ENCODE measurements at regions not wholly inside any gene's neighbourhood (a gene's known extent, or its start where the extent isn't known, plus 50 kb on each side); places are given as distances from the start of the nearest gene placed in this dataset.

- TF ChIP-seq CTCF (IDR thresholded peaks at IDR 0.05; ENCODE audit: insufficient read depth, low read depth, low read length) = no peak
- TF ChIP-seq EZH2 (IDR thresholded peaks at IDR 0.05; ENCODE audit: insufficient read depth, low read length) = no peak
These were observed 132.2 kb upstream of the BNIP2 start for GRCh38 chr15:59821286-59821685.
